Loucy (cell line): ENCODE measurements at regions not wholly inside any gene's neighbourhood (a gene's known extent, or its start where the extent isn't known, plus 50 kb on each side); places are given as distances from the start of the nearest gene placed in this dataset.

Experiments
- H2AFZ ChIP-seq: fragments of 200-600 bp; sonication (generic); 2 replicates; pipeline ENCODE4 v1.6.0; 2016; ENCODE audit warnings: antibody characterized with exemption, mild to moderate bottlenecking, low read length, moderate library complexity
- H3F3A ChIP-seq: fragments of 200-600 bp; 2 replicates; pipeline ENCODE4 v1.6.0; 2016; ENCODE audit warnings: antibody characterized with exemption, low read depth, mild to moderate bottlenecking
- H3K27me3 ChIP-seq: fragments of 200-600 bp; sonication (generic); 2 replicates; pipeline ENCODE4 v1.6.1; 2014; ENCODE audit warnings: low read length, mild to moderate bottlenecking; ENCODE audit not compliant: insufficient read depth, poor library complexity, severe bottlenecking
- H3K36me3 ChIP-seq: fragments of 200-600 bp; sonication (generic); 2 replicates; pipeline ENCODE4 v1.6.1; 2016; ENCODE audit warnings: low read length; ENCODE audit not compliant: insufficient read depth
- H3K4me1 ChIP-seq: fragments of 200-600 bp; sonication (generic); 2 replicates; pipeline ENCODE4 v1.5.1; 2014; ENCODE audit warnings: low read length, mild to moderate bottlenecking; ENCODE audit not compliant: insufficient read depth, poor library complexity, severe bottlenecking
- H3K4me2 ChIP-seq: fragments of 200-600 bp; sonication (generic); 2 replicates; pipeline ENCODE4 v1.6.0; 2014; ENCODE audit warnings: antibody characterized with exemption, low read length, low read depth, mild to moderate bottlenecking; ENCODE audit not compliant: poor library complexity, severe bottlenecking
- H3K4me3 ChIP-seq: fragments of 200-600 bp; sonication (generic); 2 replicates; pipeline ENCODE4 v1.5.1; 2014; ENCODE audit warnings: low read length, mild to moderate bottlenecking, mixed read lengths; ENCODE audit not compliant: poor library complexity, severe bottlenecking
- H3K79me2 ChIP-seq: fragments of 200-600 bp; sonication (generic); 2 replicates; pipeline ENCODE4 v1.6.1; 2014; ENCODE audit warnings: low read length; ENCODE audit not compliant: insufficient read depth
- H3K9ac ChIP-seq: fragments of 200-600 bp; sonication (generic); 2 replicates; pipeline ENCODE4 v1.6.0; 2014; ENCODE audit warnings: mild to moderate bottlenecking, low read depth, low read length, moderate library complexity; ENCODE audit not compliant: poor library complexity, severe bottlenecking
- H3K9me2 ChIP-seq: fragments of 200-600 bp; sonication (generic); replicated peaks from 2 replicates; pipeline ENCODE4 v1.6.1; 2016; ENCODE audit warnings: low read depth, low read length, mixed read lengths
- H3K9me3 ChIP-seq: fragments of 200-600 bp; sonication (generic); 2 replicates; pipeline ENCODE4 v1.6.1; 2014; ENCODE audit warnings: mild to moderate bottlenecking, antibody characterized with exemption, low read length, low read depth; ENCODE audit not compliant: insufficient read depth
- H4K20me1 ChIP-seq: fragments of 200-600 bp; sonication (generic); 2 replicates; pipeline ENCODE4 v1.6.0; 2014; ENCODE audit warnings: antibody characterized with exemption, low read length, mild to moderate bottlenecking; ENCODE audit not compliant: insufficient read depth, poor library complexity, severe bottlenecking
- CTCF ChIP-seq: fragments of 200-600 bp; sonication (generic); conservative IDR thresholded peaks from 2 replicates; pipeline ENCODE4 v1.5.1; 2014; ENCODE audit warnings: mild to moderate bottlenecking, antibody characterized with exemption, low read length
- EZH2phosphoT487 ChIP-seq: fragments of 200-600 bp; IDR thresholded peaks from 2 replicates; pipeline ENCODE4 v1.6.1; 2018; ENCODE audit warnings: antibody characterized with exemption, mild to moderate bottlenecking, moderate library complexity, borderline replicate concordance

- H3K4me1 ChIP-seq, result no peaks in the 10 kb centered on the region
- no peak overlapping the region for H3K4me2 ChIP-seq
- H3K27me3 ChIP-seq, result no peaks in the 10 kb centered on the region
- no peaks in the 10 kb centered on the region for H3K9me2 ChIP-seq
- H4K20me1 ChIP-seq, result no peaks in the 10 kb centered on the region
- H3F3A ChIP-seq, result no peaks in the 10 kb centered on the region
- H3K79me2 ChIP-seq, result no peaks in the 10 kb centered on the region
- H3K9me3 ChIP-seq, result no peaks in the 10 kb centered on the region
- H2AFZ ChIP-seq, result no peak overlapping the region
- TF ChIP-seq CTCF (no peak), EZH2phosphoT487 (no peak)
- no peak overlapping the region for H3K9ac ChIP-seq
- no peak overlapping the region for H3K4me3 ChIP-seq
- no peaks in the 10 kb centered on the region for H3K36me3 ChIP-seq
Measured at GRCh38 chr9:119781886-119782285, 412.7 kb upstream of the BRINP1 start.

GRCh38 chr9:119775410-119775809 is 406.2 kb upstream of the BRINP1 start:
- Histone ChIP-seq H3K9me2 (no peaks in the 10 kb centered on the region), H3K9me3 (no peaks in the 10 kb centered on the region), H3F3A (no peaks in the 10 kb centered on the region), H3K79me2 (no peaks in the 10 kb centered on the region), H3K4me2 (no peak overlapping the region), H3K4me3 (no peak overlapping the region), H3K4me1 (no peaks in the 10 kb centered on the region), H2AFZ (no peak overlapping the region), H4K20me1 (no peaks in the 10 kb centered on the region), H3K36me3 (no peaks in the 10 kb centered on the region), H3K27me3 (no peaks in the 10 kb centered on the region), H3K9ac (no peak overlapping the region)
- no peak for TF ChIP-seq CTCF
- TF ChIP-seq EZH2phosphoT487, result no peak

- no peak for TF ChIP-seq EZH2phosphoT487
- TF ChIP-seq CTCF, result no peak
- H3K9me2 ChIP-seq, result no peaks in the 10 kb centered on the region
- H3K27me3 ChIP-seq, result no peaks in the 10 kb centered on the region
- no peak overlapping the region for H3K4me2 ChIP-seq
- H3K9ac ChIP-seq, result no peak overlapping the region
- no peaks in the 10 kb centered on the region for H3K79me2 ChIP-seq
- no peak overlapping the region for H2AFZ ChIP-seq
- H3K9me3 ChIP-seq, result no peaks in the 10 kb centered on the region
- no peak overlapping the region for H3K4me3 ChIP-seq
- H3K36me3 ChIP-seq, result no peaks in the 10 kb centered on the region
- H3F3A ChIP-seq, result no peaks in the 10 kb centered on the region
- no peaks in the 10 kb centered on the region for H3K4me1 ChIP-seq
- H4K20me1 ChIP-seq, result no peaks in the 10 kb centered on the region
Measured at GRCh38 chr9:119773823-119774222, 404.6 kb upstream of the BRINP1 start.
